IMR-90 (cell line): ENCODE measurements at regions not wholly inside any gene's neighbourhood (a gene's known extent, or its start where the extent isn't known, plus 50 kb on each side); places are given as distances from the start of the nearest gene placed in this dataset.

ENCODE experiments used
- ATAC-seq: fragments of 200-7000 bp; cut with Tn5 transposase; 2 replicates; pipeline ENCODE4 v1.9.1; 2020; ENCODE audit warnings: low read depth, mild to moderate bottlenecking, moderate library complexity
- BruUV-seq: library from RNA; stranded (reverse); fragments of 400-500 nt; replicated peaks from 2 replicates; lab custom pipeline; 2021; lab: Mats Ljungman, UMichigan
- CTCF ChIA-PET: fragments of 300-600 bp; formaldehyde crosslinking; extraction: SDS; loops from one replicate; lab custom pipeline; 2021; ENCODE audit warnings: antibody characterized with exemption; lab: Yijun Ruan, JAX
- POLR2A ChIA-PET: fragments of 300-600 bp; sonication (Branson Sonifier 250); formaldehyde crosslinking; loops from one replicate; lab custom pipeline; 2022; ENCODE audit warnings: antibody characterized with exemption; ENCODE audit not compliant: unreplicated experiment; lab: Charles Lee
- DNase-seq: peaks from one replicate; pipeline ENCODE4 v3.0.0; 2013
- H2AFZ ChIP-seq: replicated peaks from 2 replicates; pipeline ENCODE3; 2013; ENCODE audit warnings: low read length, mild to moderate bottlenecking; ENCODE audit not compliant: poor library complexity
- H2AK5ac ChIP-seq: 2 replicates; pipeline ENCODE4 v1.6.1; 2013; ENCODE audit warnings: low read depth, low read length, inconsistent platforms
- H2AK9ac ChIP-seq: replicated peaks from 2 replicates; pipeline ENCODE3; 2013; ENCODE audit warnings: mild to moderate bottlenecking, low read depth, low read length, moderate library complexity; ENCODE audit not compliant: poor library complexity
- H2BK120ac ChIP-seq: 2 replicates; pipeline ENCODE4 v1.6.1; 2013; ENCODE audit warnings: low read depth, low read length, inconsistent platforms
- H2BK15ac ChIP-seq: 3 replicates; pipeline ENCODE4 v1.6.1; 2013; ENCODE audit warnings: low read depth, low read length, inconsistent platforms
- H2BK20ac ChIP-seq: 2 replicates; pipeline ENCODE4 v1.6.1; 2013; ENCODE audit warnings: low read depth, mild to moderate bottlenecking, inconsistent platforms, low read length, moderate library complexity
- H2BK5ac ChIP-seq: 2 replicates; pipeline ENCODE4 v1.6.1; 2013; ENCODE audit warnings: mild to moderate bottlenecking, low read depth, low read length, inconsistent platforms; ENCODE audit not compliant: poor library complexity, severe bottlenecking
- H3K14ac ChIP-seq: replicated peaks from 2 replicates; pipeline ENCODE4 v1.6.1; 2013; ENCODE audit warnings: low read depth, low read length, inconsistent platforms
- H3K18ac ChIP-seq: 2 replicates; pipeline ENCODE4 v1.6.1; 2013; ENCODE audit warnings: low read depth, low read length, control low read depth
- H3K23ac ChIP-seq: 2 replicates; pipeline ENCODE4 v1.6.1; 2013; ENCODE audit warnings: low read depth, low read length, inconsistent platforms
- H3K27ac ChIP-seq: 2 replicates; pipeline ENCODE4 v1.5.1; 2013; ENCODE audit warnings: mild to moderate bottlenecking, control low read depth, low read length; ENCODE audit not compliant: insufficient read depth
- H3K27me3 ChIP-seq: 2 replicates; pipeline ENCODE4 v1.6.1; 2013; ENCODE audit warnings: low read length; ENCODE audit not compliant: control insufficient read depth, insufficient read depth
- H3K36me3 ChIP-seq: 2 replicates; pipeline ENCODE4 v1.6.1; 2013; ENCODE audit warnings: low read length, mixed read lengths; ENCODE audit not compliant: control insufficient read depth, insufficient read depth
- H3K4ac ChIP-seq: 2 replicates; pipeline ENCODE4 v1.6.1; 2013; ENCODE audit warnings: low read depth, low read length, inconsistent platforms
- H3K4me1 ChIP-seq: 2 replicates; pipeline ENCODE4 v1.6.1; 2013; ENCODE audit warnings: low read length, mixed read lengths; ENCODE audit not compliant: control insufficient read depth, insufficient read depth
- H3K4me2 ChIP-seq: 2 replicates; pipeline ENCODE4 v1.6.1; 2013; ENCODE audit warnings: low read depth, mild to moderate bottlenecking, control low read depth, low read length, moderate library complexity
- H3K4me3 ChIP-seq: 2 replicates; pipeline ENCODE4 v1.5.1; 2013; ENCODE audit warnings: low read depth, mild to moderate bottlenecking, control low read depth, low read length, moderate library complexity; ENCODE audit not compliant: insufficient read depth
- H3K56ac ChIP-seq: 2 replicates; pipeline ENCODE4 v1.6.1; 2013; ENCODE audit warnings: low read length, inconsistent platforms; ENCODE audit not compliant: insufficient read depth; ENCODE audit errors: extremely low read depth
- H3K79me1 ChIP-seq, 2 experiments: 2 replicates each; pipeline ENCODE4 v1.6.1; 2013; ENCODE audit warnings: low read length in 2 of 2, inconsistent platforms in 1 of 2, low read depth in 1 of 2
- H3K9ac ChIP-seq: 2 replicates; pipeline ENCODE4 v1.6.1; 2013; ENCODE audit warnings: low read depth, low read length, control low read depth
- H3K9me1 ChIP-seq: 2 replicates; pipeline ENCODE4 v1.6.1; 2013; ENCODE audit warnings: low read length, inconsistent platforms; ENCODE audit not compliant: insufficient read depth
- H3K9me3 ChIP-seq: 2 replicates; pipeline ENCODE4 v1.6.1; 2013; ENCODE audit warnings: low read length; ENCODE audit not compliant: control insufficient read depth, insufficient read depth
- H4K20me1 ChIP-seq: 2 replicates; pipeline ENCODE4 v1.6.1; 2013; ENCODE audit warnings: low read length, inconsistent platforms; ENCODE audit not compliant: insufficient read depth
- H4K5ac ChIP-seq: 2 replicates; pipeline ENCODE4 v1.6.1; 2013; ENCODE audit warnings: mild to moderate bottlenecking, low read depth, low read length, control low read depth
- H4K8ac ChIP-seq, 2 experiments: 2 replicates each; pipeline ENCODE4 v1.6.1; 2013; ENCODE audit warnings: low read depth in 2 of 2, low read length in 2 of 2, control low read depth in 1 of 2, inconsistent platforms in 1 of 2
- H4K91ac ChIP-seq: 2 replicates; pipeline ENCODE4 v1.6.1; 2013; ENCODE audit warnings: low read depth, low read length, inconsistent platforms; ENCODE audit not compliant: insufficient read depth
- BHLHE40 ChIP-seq: fragments of 150-350 bp; IDR thresholded peaks from 2 replicates; pipeline ENCODE4 v1.6.1; 2016; ENCODE audit warnings: mild to moderate bottlenecking, low read depth, low read length
- CTCF ChIP-seq: conservative IDR thresholded peaks from 2 replicates; pipeline ENCODE4 v1.5.1; 2012; ENCODE audit warnings: mild to moderate bottlenecking, low read depth, low read length, improper control_type of control experiment
- FOS ChIP-seq: fragments of 150-350 bp; IDR thresholded peaks from 2 replicates; pipeline ENCODE4 v1.6.1; 2016; ENCODE audit warnings: low read depth, low read length
- MAZ ChIP-seq: IDR thresholded peaks from 2 replicates; pipeline ENCODE4 v1.6.1; 2012; ENCODE audit warnings: low read depth, mild to moderate bottlenecking, low read length, improper control_type of control experiment, moderate library complexity, borderline replicate concordance
- NFE2L2 ChIP-seq: fragments of 150-350 bp; IDR thresholded peaks from 2 replicates; pipeline ENCODE4 v1.6.1; 2016; ENCODE audit warnings: low read depth, mild to moderate bottlenecking, low read length
- POLR2A ChIP-seq: IDR thresholded peaks from 2 replicates; pipeline ENCODE4 v1.6.1; 2012; ENCODE audit warnings: mild to moderate bottlenecking, low read depth, low read length
- RAD21 ChIP-seq: IDR thresholded peaks from 2 replicates; pipeline ENCODE4 v1.6.1; 2012; ENCODE audit warnings: low read length, improper control_type of control experiment
- RFX5 ChIP-seq: IDR thresholded peaks from 2 replicates; pipeline ENCODE4 v1.8.0; 2012; ENCODE audit warnings: low read depth, mild to moderate bottlenecking, low read length, moderate library complexity
- SMC3 ChIP-seq: fragments of 150-350 bp; IDR thresholded peaks from 2 replicates; pipeline ENCODE4 v1.6.1; 2016; ENCODE audit warnings: low read depth, mild to moderate bottlenecking, antibody characterized with exemption, low read length, moderate library complexity
- WGBS, 2 experiments: methylation state at CpG; one replicate each; pipeline versions ENCODE4 v1.1.5 to v1.1.7; 2013; ENCODE audit warnings: missing lambda C conversion rate in 2 of 2; ENCODE audit not compliant: insufficient read length in 1 of 2; ENCODE audit errors: extremely low coverage in 2 of 2; 5-methylcytosine and 5-hydroxymethylcytosine counted together
- dilution Hi-C: fragments of 300-500 bp; cut with HindIII; formaldehyde crosslinking; loops from one replicate; pipeline ENCODE4 v1.14.3; 2018; ENCODE audit warnings: low sequenced_read_pairs; ENCODE audit not compliant: unreplicated experiment
- in situ Hi-C: fragments of 300-500 bp; cut with MboI; formaldehyde crosslinking; loops from 3 replicates; pipeline ENCODE4 v1.14.3; 2019; ENCODE audit warnings: low sequenced_read_pairs, inconsistent platforms, mixed read lengths
- intact Hi-C: fragments of 100-400 bp; cut with micrococcal nuclease; formaldehyde crosslinking; loops from 2 replicates; pipeline ENCODE4 v1.10.0; 2022

DNA sequence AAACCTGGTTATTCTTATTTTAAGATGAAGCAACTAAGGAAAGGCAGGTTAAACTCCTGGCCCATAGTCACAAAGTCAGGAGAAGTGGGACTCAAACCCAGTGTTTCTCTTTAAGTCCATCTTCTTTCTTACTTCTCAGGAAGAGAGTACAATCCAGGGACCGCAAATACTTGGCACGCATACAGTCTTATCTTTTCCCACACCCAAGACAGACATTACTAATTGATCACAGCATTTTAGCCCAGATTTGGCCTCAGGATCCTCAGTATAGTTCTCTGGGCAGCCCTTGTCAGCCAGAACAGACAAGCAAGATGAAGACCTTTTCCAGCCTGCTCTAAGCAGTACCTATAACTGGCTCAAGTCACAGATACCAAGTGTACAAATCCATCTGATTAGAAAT lies 125.5 kb upstream of the RAI14 start:
- Histone ChIP-seq H2AK9ac (no peak overlapping the region), H3K4me2 (no peak overlapping the region), H3K36me3 (no peaks in the 10 kb centered on the region), H3K9me3 (no peaks in the 10 kb centered on the region), H3K9me1 (peaks cover 28% of the 10 kb centered on the region), H3K9ac (no peak overlapping the region), H3K18ac (peak overlapping the region; percentile 72), H2BK5ac (no peak overlapping the region), H3K4me1 (peaks cover 37% of the 10 kb centered on the region), H3K4me3 (no peak overlapping the region), H3K27me3 (no peaks in the 10 kb centered on the region), H3K56ac (no peak overlapping the region), H3K14ac (peak overlapping the region; percentile 68), H4K20me1 (peaks cover 3% of the 10 kb centered on the region; the same call in 1 of the 2 replicates), H2BK15ac (peak overlapping the region; percentile 66; the same call in 1 of the 3 replicates), H3K27ac (no peak overlapping the region), H2BK120ac (peak overlapping the region; percentile 59), H3K79me1 (peaks cover 10 to 28% of the 10 kb centered on the region in 2 experiments; a peak in 3 of 4 replicates), H4K5ac (peak overlapping the region; percentile 63; the same call in 1 of the 2 replicates), H2AFZ (no peak overlapping the region), H4K8ac (peak overlapping the region in 1 of 2 experiments; percentile 52; a peak in 2 of 4 replicates), H4K91ac (peak overlapping the region; percentile 59), H3K23ac (no peak overlapping the region), H3K4ac (peak overlapping the region; percentile 74), H2BK20ac (peak overlapping the region; percentile 75), H2AK5ac (peak overlapping the region; percentile 57)
- ATAC-seq (no peak), DNase-seq (peak; percentile 43)
- ChIA-PET CTCF (interaction anchor here (0.7 kb wide), 1 partner anchor 420 kb away, joined by 8 read pairs; no protein-coding TSS in a partner anchor), POLR2A (no interaction called here)
- dilution Hi-C loops: no loop called here
- WGBS, 2 experiments: no CpG with 5 or more reads among the region's 2 CpGs
- in situ Hi-C loops: no loop called here
- intact Hi-C loops: no loop called here
- no peak for TF ChIP-seq SMC3
- no peak for TF ChIP-seq FOS
- TF ChIP-seq POLR2A: no peak
- TF ChIP-seq RAD21: no peak
- no peak for TF ChIP-seq NFE2L2
- TF ChIP-seq MAZ: no peak
- no peak for TF ChIP-seq BHLHE40
- no peak for TF ChIP-seq RFX5
- no peak for TF ChIP-seq CTCF
- no TSS peak for BruUV-seq
